SK-N-SH (cell line): ENCODE measurements at regions not wholly inside any gene's neighbourhood (a gene's known extent, or its start where the extent isn't known, plus 50 kb on each side); places are given as distances from the start of the nearest gene placed in this dataset.

ENCODE experiments used
- REST ChIP-seq: IDR thresholded peaks from 2 replicates; pipeline ENCODE4 v1.6.1; 2012; ENCODE audit warnings: mild to moderate bottlenecking, low read depth, low read length, moderate library complexity
- YY1 ChIP-seq: IDR thresholded peaks from 2 replicates; pipeline ENCODE4 v1.4.0; 2012; ENCODE audit warnings: low read depth, mild to moderate bottlenecking

GRCh38 chr7:398888-399287 lies 108.9 kb downstream of the FOXL3 start:
- no peak for TF ChIP-seq REST
- TF ChIP-seq YY1: no peak
